IMR-90 (cell line): ENCODE measurements at regions not wholly inside any gene's neighbourhood (a gene's known extent, or its start where the extent isn't known, plus 50 kb on each side); places are given as distances from the start of the nearest gene placed in this dataset.

Experiments used
- ATAC-seq: fragments of 200-7000 bp; cut with Tn5 transposase; 2 replicates; pipeline ENCODE4 v1.9.1; 2020; ENCODE audit warnings: low read depth, mild to moderate bottlenecking, moderate library complexity
- BruUV-seq: library from RNA; stranded (reverse); fragments of 400-500 nt; replicated peaks from 2 replicates; lab custom pipeline; 2021; lab: Mats Ljungman, UMichigan
- CTCF ChIA-PET: fragments of 300-600 bp; formaldehyde crosslinking; extraction: SDS; loops from one replicate; lab custom pipeline; 2021; ENCODE audit warnings: antibody characterized with exemption; lab: Yijun Ruan, JAX
- POLR2A ChIA-PET: fragments of 300-600 bp; sonication (Branson Sonifier 250); formaldehyde crosslinking; loops from one replicate; lab custom pipeline; 2022; ENCODE audit warnings: antibody characterized with exemption; ENCODE audit not compliant: unreplicated experiment; lab: Charles Lee
- DNase-seq: peaks from one replicate; pipeline ENCODE4 v3.0.0; 2013
- H2AFZ ChIP-seq: replicated peaks from 2 replicates; pipeline ENCODE3; 2013; ENCODE audit warnings: low read length, mild to moderate bottlenecking; ENCODE audit not compliant: poor library complexity
- H2AK5ac ChIP-seq: 2 replicates; pipeline ENCODE4 v1.6.1; 2013; ENCODE audit warnings: low read depth, low read length, inconsistent platforms
- H2AK9ac ChIP-seq: replicated peaks from 2 replicates; pipeline ENCODE3; 2013; ENCODE audit warnings: mild to moderate bottlenecking, low read depth, low read length, moderate library complexity; ENCODE audit not compliant: poor library complexity
- H2BK120ac ChIP-seq: 2 replicates; pipeline ENCODE4 v1.6.1; 2013; ENCODE audit warnings: low read depth, low read length, inconsistent platforms
- H2BK15ac ChIP-seq: 3 replicates; pipeline ENCODE4 v1.6.1; 2013; ENCODE audit warnings: low read depth, low read length, inconsistent platforms
- H2BK20ac ChIP-seq: 2 replicates; pipeline ENCODE4 v1.6.1; 2013; ENCODE audit warnings: low read depth, mild to moderate bottlenecking, inconsistent platforms, low read length, moderate library complexity
- H2BK5ac ChIP-seq: 2 replicates; pipeline ENCODE4 v1.6.1; 2013; ENCODE audit warnings: mild to moderate bottlenecking, low read depth, low read length, inconsistent platforms; ENCODE audit not compliant: poor library complexity, severe bottlenecking
- H3K14ac ChIP-seq: replicated peaks from 2 replicates; pipeline ENCODE4 v1.6.1; 2013; ENCODE audit warnings: low read depth, low read length, inconsistent platforms
- H3K18ac ChIP-seq: 2 replicates; pipeline ENCODE4 v1.6.1; 2013; ENCODE audit warnings: low read depth, low read length, control low read depth
- H3K23ac ChIP-seq: 2 replicates; pipeline ENCODE4 v1.6.1; 2013; ENCODE audit warnings: low read depth, low read length, inconsistent platforms
- H3K27ac ChIP-seq: 2 replicates; pipeline ENCODE4 v1.5.1; 2013; ENCODE audit warnings: mild to moderate bottlenecking, control low read depth, low read length; ENCODE audit not compliant: insufficient read depth
- H3K27me3 ChIP-seq: 2 replicates; pipeline ENCODE4 v1.6.1; 2013; ENCODE audit warnings: low read length; ENCODE audit not compliant: control insufficient read depth, insufficient read depth
- H3K36me3 ChIP-seq: 2 replicates; pipeline ENCODE4 v1.6.1; 2013; ENCODE audit warnings: low read length, mixed read lengths; ENCODE audit not compliant: control insufficient read depth, insufficient read depth
- H3K4ac ChIP-seq: 2 replicates; pipeline ENCODE4 v1.6.1; 2013; ENCODE audit warnings: low read depth, low read length, inconsistent platforms
- H3K4me1 ChIP-seq: 2 replicates; pipeline ENCODE4 v1.6.1; 2013; ENCODE audit warnings: low read length, mixed read lengths; ENCODE audit not compliant: control insufficient read depth, insufficient read depth
- H3K4me2 ChIP-seq: 2 replicates; pipeline ENCODE4 v1.6.1; 2013; ENCODE audit warnings: low read depth, mild to moderate bottlenecking, control low read depth, low read length, moderate library complexity
- H3K4me3 ChIP-seq: 2 replicates; pipeline ENCODE4 v1.5.1; 2013; ENCODE audit warnings: low read depth, mild to moderate bottlenecking, control low read depth, low read length, moderate library complexity; ENCODE audit not compliant: insufficient read depth
- H3K56ac ChIP-seq: 2 replicates; pipeline ENCODE4 v1.6.1; 2013; ENCODE audit warnings: low read length, inconsistent platforms; ENCODE audit not compliant: insufficient read depth; ENCODE audit errors: extremely low read depth
- H3K79me1 ChIP-seq, 2 experiments: 2 replicates each; pipeline ENCODE4 v1.6.1; 2013; ENCODE audit warnings: low read length in 2 of 2, inconsistent platforms in 1 of 2, low read depth in 1 of 2
- H3K9ac ChIP-seq: 2 replicates; pipeline ENCODE4 v1.6.1; 2013; ENCODE audit warnings: low read depth, low read length, control low read depth
- H3K9me1 ChIP-seq: 2 replicates; pipeline ENCODE4 v1.6.1; 2013; ENCODE audit warnings: low read length, inconsistent platforms; ENCODE audit not compliant: insufficient read depth
- H3K9me3 ChIP-seq: 2 replicates; pipeline ENCODE4 v1.6.1; 2013; ENCODE audit warnings: low read length; ENCODE audit not compliant: control insufficient read depth, insufficient read depth
- H4K20me1 ChIP-seq: 2 replicates; pipeline ENCODE4 v1.6.1; 2013; ENCODE audit warnings: low read length, inconsistent platforms; ENCODE audit not compliant: insufficient read depth
- H4K5ac ChIP-seq: 2 replicates; pipeline ENCODE4 v1.6.1; 2013; ENCODE audit warnings: mild to moderate bottlenecking, low read depth, low read length, control low read depth
- H4K8ac ChIP-seq, 2 experiments: 2 replicates each; pipeline ENCODE4 v1.6.1; 2013; ENCODE audit warnings: low read depth in 2 of 2, low read length in 2 of 2, control low read depth in 1 of 2, inconsistent platforms in 1 of 2
- H4K91ac ChIP-seq: 2 replicates; pipeline ENCODE4 v1.6.1; 2013; ENCODE audit warnings: low read depth, low read length, inconsistent platforms; ENCODE audit not compliant: insufficient read depth
- BHLHE40 ChIP-seq: fragments of 150-350 bp; IDR thresholded peaks from 2 replicates; pipeline ENCODE4 v1.6.1; 2016; ENCODE audit warnings: mild to moderate bottlenecking, low read depth, low read length
- CEBPB ChIP-seq: IDR thresholded peaks from 2 replicates; pipeline ENCODE4 v1.6.1; 2012; ENCODE audit warnings: low read depth, low read length, improper control_type of control experiment
- CHD1 ChIP-seq: IDR thresholded peaks from 2 replicates; pipeline ENCODE4 v1.6.1; 2012; ENCODE audit warnings: low read depth, low read length, improper control_type of control experiment
- FOS ChIP-seq: fragments of 150-350 bp; IDR thresholded peaks from 2 replicates; pipeline ENCODE4 v1.6.1; 2016; ENCODE audit warnings: low read depth, low read length
- MAFK ChIP-seq: IDR thresholded peaks from 2 replicates; pipeline ENCODE4 v1.6.1; 2012; ENCODE audit warnings: low read depth, low read length, improper control_type of control experiment
- MAZ ChIP-seq: IDR thresholded peaks from 2 replicates; pipeline ENCODE4 v1.6.1; 2012; ENCODE audit warnings: low read depth, mild to moderate bottlenecking, low read length, improper control_type of control experiment, moderate library complexity, borderline replicate concordance
- MXI1 ChIP-seq: IDR thresholded peaks from 2 replicates; pipeline ENCODE4 v1.6.1; 2012; ENCODE audit warnings: low read depth, mild to moderate bottlenecking, low read length, moderate library complexity, borderline replicate concordance
- NFE2L2 ChIP-seq: fragments of 150-350 bp; IDR thresholded peaks from 2 replicates; pipeline ENCODE4 v1.6.1; 2016; ENCODE audit warnings: low read depth, mild to moderate bottlenecking, low read length
- POLR2A ChIP-seq: IDR thresholded peaks from 2 replicates; pipeline ENCODE4 v1.6.1; 2012; ENCODE audit warnings: mild to moderate bottlenecking, low read depth, low read length
- RAD21 ChIP-seq: IDR thresholded peaks from 2 replicates; pipeline ENCODE4 v1.6.1; 2012; ENCODE audit warnings: low read length, improper control_type of control experiment
- RCOR1 ChIP-seq: IDR thresholded peaks from 2 replicates; pipeline ENCODE4 v1.6.1; 2012; ENCODE audit warnings: mild to moderate bottlenecking, low read length, improper control_type of control experiment; ENCODE audit not compliant: insufficient replicate concordance
- RFX5 ChIP-seq: IDR thresholded peaks from 2 replicates; pipeline ENCODE4 v1.8.0; 2012; ENCODE audit warnings: low read depth, mild to moderate bottlenecking, low read length, moderate library complexity
- SMC3 ChIP-seq: fragments of 150-350 bp; IDR thresholded peaks from 2 replicates; pipeline ENCODE4 v1.6.1; 2016; ENCODE audit warnings: low read depth, mild to moderate bottlenecking, antibody characterized with exemption, low read length, moderate library complexity
- USF2 ChIP-seq: fragments of 150-350 bp; IDR thresholded peaks from 2 replicates; pipeline ENCODE4 v1.6.1; 2017; ENCODE audit warnings: mild to moderate bottlenecking, antibody characterized with exemption, low read length, low read depth
- WGBS, 2 experiments: methylation state at CpG; one replicate each; pipeline versions ENCODE4 v1.1.5 to v1.1.7; 2013; ENCODE audit warnings: missing lambda C conversion rate in 2 of 2; ENCODE audit not compliant: insufficient read length in 1 of 2; ENCODE audit errors: extremely low coverage in 2 of 2; 5-methylcytosine and 5-hydroxymethylcytosine counted together
- dilution Hi-C: fragments of 300-500 bp; cut with HindIII; formaldehyde crosslinking; loops from one replicate; pipeline ENCODE4 v1.14.3; 2018; ENCODE audit warnings: low sequenced_read_pairs; ENCODE audit not compliant: unreplicated experiment
- in situ Hi-C: fragments of 300-500 bp; cut with MboI; formaldehyde crosslinking; loops from 3 replicates; pipeline ENCODE4 v1.14.3; 2019; ENCODE audit warnings: low sequenced_read_pairs, inconsistent platforms, mixed read lengths
- intact Hi-C: fragments of 100-400 bp; cut with micrococcal nuclease; formaldehyde crosslinking; loops from 2 replicates; pipeline ENCODE4 v1.10.0; 2022
- TF ChIP-seq, protein P1 (sequence below): conservative IDR thresholded peaks from 2 replicates; pipeline ENCODE4 v1.5.1; 2012; ENCODE audit warnings: mild to moderate bottlenecking, low read depth, low read length, improper control_type of control experiment
- TF ChIP-seq, protein P2 (sequence below): fragments of 150-350 bp; IDR thresholded peaks from 2 replicates; pipeline ENCODE4 v1.6.1; 2016; ENCODE audit warnings: low read depth, mild to moderate bottlenecking, low read length, moderate library complexity, borderline replicate concordance

DNA sequence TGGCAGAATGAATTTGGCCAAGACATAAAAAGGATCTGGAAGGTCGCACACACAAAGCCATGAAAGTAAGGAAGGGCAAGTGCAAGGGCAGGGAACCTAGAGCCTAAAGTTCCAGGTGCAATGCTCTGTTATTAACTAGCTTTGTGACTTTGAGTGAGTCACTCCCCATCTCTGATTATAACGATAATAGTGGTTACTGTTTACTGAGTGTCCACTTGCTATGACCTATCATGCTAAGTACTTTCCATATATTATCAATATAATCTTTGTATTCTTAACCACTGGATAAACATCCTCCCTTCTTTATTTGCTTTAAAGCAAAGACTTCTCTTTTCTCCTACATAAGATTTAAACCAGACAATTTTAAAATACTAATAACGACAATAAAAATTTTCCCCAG lies 504.6 kb upstream of the BRINP1 start:
- H2BK20ac ChIP-seq: no peak overlapping the region
- no peaks in the 10 kb centered on the region for H3K27me3 ChIP-seq
- intact Hi-C loops (no loop called here), in situ Hi-C loops (no loop called here), dilution Hi-C loops (no loop called here)
- no peak overlapping the region for H2AK5ac ChIP-seq
- ChIA-PET CTCF (interaction anchor here (0.5 kb wide), 1 partner anchor 547 kb away, joined by 4 read pairs; no protein-coding TSS in a partner anchor), POLR2A (no interaction called here)
- H3K9me3 ChIP-seq: no peaks in the 10 kb centered on the region; the same call in 1 of the 2 replicates
- no peak overlapping the region for H2AFZ ChIP-seq
- no peak for ATAC-seq
- no peak overlapping the region for H3K23ac ChIP-seq
- H3K4ac ChIP-seq: no peak overlapping the region
- no peak overlapping the region for H2AK9ac ChIP-seq
- H2BK15ac ChIP-seq: no peak overlapping the region
- H4K8ac ChIP-seq: no peak overlapping the region
- TF ChIP-seq RCOR1 (no peak), MXI1 (no peak), MAZ (no peak), RFX5 (no peak), SMC3 (no peak), USF2 (no peak), NFE2L2 (no peak), CEBPB (no peak), CHD1 (no peak), BHLHE40 (no peak), MAFK (no peak), RAD21 (no peak), FOS (no peak), POLR2A (no peak)
- TF ChIP-seq, protein P1, sequence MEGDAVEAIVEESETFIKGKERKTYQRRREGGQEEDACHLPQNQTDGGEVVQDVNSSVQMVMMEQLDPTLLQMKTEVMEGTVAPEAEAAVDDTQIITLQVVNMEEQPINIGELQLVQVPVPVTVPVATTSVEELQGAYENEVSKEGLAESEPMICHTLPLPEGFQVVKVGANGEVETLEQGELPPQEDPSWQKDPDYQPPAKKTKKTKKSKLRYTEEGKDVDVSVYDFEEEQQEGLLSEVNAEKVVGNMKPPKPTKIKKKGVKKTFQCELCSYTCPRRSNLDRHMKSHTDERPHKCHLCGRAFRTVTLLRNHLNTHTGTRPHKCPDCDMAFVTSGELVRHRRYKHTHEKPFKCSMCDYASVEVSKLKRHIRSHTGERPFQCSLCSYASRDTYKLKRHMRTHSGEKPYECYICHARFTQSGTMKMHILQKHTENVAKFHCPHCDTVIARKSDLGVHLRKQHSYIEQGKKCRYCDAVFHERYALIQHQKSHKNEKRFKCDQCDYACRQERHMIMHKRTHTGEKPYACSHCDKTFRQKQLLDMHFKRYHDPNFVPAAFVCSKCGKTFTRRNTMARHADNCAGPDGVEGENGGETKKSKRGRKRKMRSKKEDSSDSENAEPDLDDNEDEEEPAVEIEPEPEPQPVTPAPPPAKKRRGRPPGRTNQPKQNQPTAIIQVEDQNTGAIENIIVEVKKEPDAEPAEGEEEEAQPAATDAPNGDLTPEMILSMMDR: no peak
- TF ChIP-seq, protein P2, sequence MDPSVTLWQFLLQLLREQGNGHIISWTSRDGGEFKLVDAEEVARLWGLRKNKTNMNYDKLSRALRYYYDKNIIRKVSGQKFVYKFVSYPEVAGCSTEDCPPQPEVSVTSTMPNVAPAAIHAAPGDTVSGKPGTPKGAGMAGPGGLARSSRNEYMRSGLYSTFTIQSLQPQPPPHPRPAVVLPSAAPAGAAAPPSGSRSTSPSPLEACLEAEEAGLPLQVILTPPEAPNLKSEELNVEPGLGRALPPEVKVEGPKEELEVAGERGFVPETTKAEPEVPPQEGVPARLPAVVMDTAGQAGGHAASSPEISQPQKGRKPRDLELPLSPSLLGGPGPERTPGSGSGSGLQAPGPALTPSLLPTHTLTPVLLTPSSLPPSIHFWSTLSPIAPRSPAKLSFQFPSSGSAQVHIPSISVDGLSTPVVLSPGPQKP: no peak
- DNase-seq: no peak
- no peak overlapping the region for H3K56ac ChIP-seq
- no peaks in the 10 kb centered on the region for H3K4me1 ChIP-seq
- H3K27ac ChIP-seq: no peak overlapping the region
- no peak overlapping the region for H4K5ac ChIP-seq
- no peaks in the 10 kb centered on the region for H3K79me1 ChIP-seq
- no peak overlapping the region for H3K4me2 ChIP-seq
- H3K4me3 ChIP-seq: no peak overlapping the region
- no peak overlapping the region for H3K18ac ChIP-seq
- no CpG with 5 or more reads among the region's 3 CpGs for WGBS, 2 experiments
- no TSS peak for BruUV-seq
- H4K91ac ChIP-seq: no peak overlapping the region
- no peak overlapping the region for H2BK5ac ChIP-seq
- H3K14ac ChIP-seq: no peak overlapping the region
- no peak overlapping the region for H2BK120ac ChIP-seq
- no peak overlapping the region for H3K9ac ChIP-seq
- H3K36me3 ChIP-seq: no peaks in the 10 kb centered on the region
- no peaks in the 10 kb centered on the region for H3K9me1 ChIP-seq
- H4K20me1 ChIP-seq: no peaks in the 10 kb centered on the region
